ENCODE measurements at regions not wholly inside any gene's neighbourhood (a gene's known extent, or its start where the extent isn't known, plus 50 kb on each side); places are given as distances from the start of the nearest gene placed in this dataset.

DNA sequence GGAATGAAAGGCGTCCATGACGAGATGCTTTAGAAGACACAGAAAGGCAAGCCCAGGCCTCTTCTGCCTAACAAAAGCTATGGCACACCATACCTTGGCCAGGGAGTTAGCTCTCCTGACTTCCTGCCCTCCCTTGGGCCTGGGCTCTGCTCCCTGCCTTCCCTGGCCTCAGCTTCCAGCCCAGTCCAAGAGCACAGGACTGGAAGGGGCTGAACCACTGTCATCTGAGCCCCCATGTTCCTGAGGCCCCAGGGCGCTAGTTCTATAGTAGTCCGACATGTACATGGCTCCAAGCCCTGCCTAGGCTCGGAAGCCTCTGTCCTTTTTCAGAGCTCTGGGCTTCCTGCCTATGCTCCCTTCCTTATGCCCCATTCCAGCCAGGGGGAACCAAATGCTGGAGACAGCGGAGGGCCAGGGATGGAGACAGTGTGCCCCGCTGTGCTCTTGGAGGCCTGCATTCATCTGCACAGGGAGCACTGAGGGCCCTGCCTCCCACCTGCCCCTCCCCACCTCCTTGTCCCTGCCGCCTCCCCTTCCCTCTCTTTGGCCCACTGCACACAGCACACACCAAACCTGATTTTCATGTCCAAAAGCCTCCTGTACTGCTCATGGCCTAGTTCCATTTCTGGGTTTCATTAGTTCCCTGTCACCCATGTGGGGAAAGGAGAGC, 240.1 kb downstream of the RHOU start:
- TF ChIP-seq, protein P1, sequence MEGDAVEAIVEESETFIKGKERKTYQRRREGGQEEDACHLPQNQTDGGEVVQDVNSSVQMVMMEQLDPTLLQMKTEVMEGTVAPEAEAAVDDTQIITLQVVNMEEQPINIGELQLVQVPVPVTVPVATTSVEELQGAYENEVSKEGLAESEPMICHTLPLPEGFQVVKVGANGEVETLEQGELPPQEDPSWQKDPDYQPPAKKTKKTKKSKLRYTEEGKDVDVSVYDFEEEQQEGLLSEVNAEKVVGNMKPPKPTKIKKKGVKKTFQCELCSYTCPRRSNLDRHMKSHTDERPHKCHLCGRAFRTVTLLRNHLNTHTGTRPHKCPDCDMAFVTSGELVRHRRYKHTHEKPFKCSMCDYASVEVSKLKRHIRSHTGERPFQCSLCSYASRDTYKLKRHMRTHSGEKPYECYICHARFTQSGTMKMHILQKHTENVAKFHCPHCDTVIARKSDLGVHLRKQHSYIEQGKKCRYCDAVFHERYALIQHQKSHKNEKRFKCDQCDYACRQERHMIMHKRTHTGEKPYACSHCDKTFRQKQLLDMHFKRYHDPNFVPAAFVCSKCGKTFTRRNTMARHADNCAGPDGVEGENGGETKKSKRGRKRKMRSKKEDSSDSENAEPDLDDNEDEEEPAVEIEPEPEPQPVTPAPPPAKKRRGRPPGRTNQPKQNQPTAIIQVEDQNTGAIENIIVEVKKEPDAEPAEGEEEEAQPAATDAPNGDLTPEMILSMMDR (IDR thresholded peaks at IDR 0.05; ENCODE audit: insufficient read depth, low read length, poor library complexity, severe bottlenecking), result no peak
- peaks cover 1% of the 10 kb centered on the region for H3K27me3 ChIP-seq (replicated peaks; ENCODE audit: control insufficient read depth, insufficient read depth, low read length)
- no peaks in the 10 kb centered on the region for H3K36me3 ChIP-seq (ENCODE audit: control insufficient read depth, insufficient read depth, low read length)
- no peak for DNase-seq (ENCODE audit: extremely low read depth, insufficient read length)
- no peak overlapping the region for H3K4me3 ChIP-seq (replicated peaks; ENCODE audit: low read depth, low read length)

DNA sequence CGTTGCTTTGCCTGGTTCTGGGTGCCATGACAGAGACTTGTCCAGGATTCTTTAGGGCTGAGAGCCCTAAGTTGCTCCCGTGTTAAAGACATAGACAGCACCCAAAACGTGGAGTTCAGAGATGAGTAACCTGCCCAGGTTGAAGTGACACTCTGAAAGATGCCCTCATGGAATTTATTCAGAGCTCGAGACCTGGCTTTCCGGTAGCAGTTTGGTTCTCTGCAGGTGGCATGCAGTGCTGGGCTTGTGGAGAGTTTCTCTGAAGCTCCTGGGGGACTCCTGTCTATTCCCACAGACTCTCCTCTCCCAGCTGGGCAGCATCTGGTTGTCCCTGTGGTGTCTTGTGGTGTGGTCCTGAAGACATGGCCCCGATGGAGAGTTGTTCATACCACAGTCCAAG, 241.0 kb downstream of the RHOU start:
- TF ChIP-seq, protein P1 (IDR thresholded peaks at IDR 0.05; ENCODE audit: insufficient read depth, low read length, poor library complexity, severe bottlenecking), result no peak
- peaks cover 1% of the 10 kb centered on the region for H3K27me3 ChIP-seq (replicated peaks; ENCODE audit: control insufficient read depth, insufficient read depth, low read length)
- H3K4me3 ChIP-seq (replicated peaks; ENCODE audit: low read depth, low read length), result no peak overlapping the region
- no peaks in the 10 kb centered on the region for H3K36me3 ChIP-seq (ENCODE audit: control insufficient read depth, insufficient read depth, low read length)
- DNase-seq (ENCODE audit: extremely low read depth, insufficient read length), result no peak

DNA sequence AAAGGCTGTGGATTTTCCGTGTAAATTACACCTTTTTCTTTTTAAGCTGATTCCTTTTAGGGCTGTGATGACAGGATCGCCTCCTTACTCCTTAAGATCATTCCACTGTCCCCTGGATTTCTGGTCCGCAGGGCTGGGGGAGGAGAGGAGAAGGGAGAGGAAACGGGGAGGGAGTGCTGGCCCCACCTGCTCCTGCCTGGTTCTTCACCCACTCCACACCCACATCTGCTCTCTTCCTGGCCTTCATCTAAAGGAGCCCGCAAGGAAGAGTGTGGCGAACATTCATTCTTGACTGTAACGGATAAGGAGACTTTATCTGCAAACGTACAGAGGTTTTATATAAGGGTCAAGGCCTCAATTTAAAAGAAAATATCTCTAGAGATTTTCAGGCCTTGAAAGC, 242.0 kb downstream of the RHOU start:
- TF ChIP-seq, protein P1 (IDR thresholded peaks at IDR 0.05; ENCODE audit: insufficient read depth, low read length, poor library complexity, severe bottlenecking), result no peak
- Histone ChIP-seq H3K4me3 (replicated peaks; ENCODE audit: low read depth, low read length) (no peak overlapping the region), H3K27me3 (replicated peaks; ENCODE audit: control insufficient read depth, insufficient read depth, low read length) (peaks cover 1% of the 10 kb centered on the region), H3K36me3 (ENCODE audit: control insufficient read depth, insufficient read depth, low read length) (no peaks in the 10 kb centered on the region)
- DNase-seq (ENCODE audit: extremely low read depth, insufficient read length), result no peak

DNA sequence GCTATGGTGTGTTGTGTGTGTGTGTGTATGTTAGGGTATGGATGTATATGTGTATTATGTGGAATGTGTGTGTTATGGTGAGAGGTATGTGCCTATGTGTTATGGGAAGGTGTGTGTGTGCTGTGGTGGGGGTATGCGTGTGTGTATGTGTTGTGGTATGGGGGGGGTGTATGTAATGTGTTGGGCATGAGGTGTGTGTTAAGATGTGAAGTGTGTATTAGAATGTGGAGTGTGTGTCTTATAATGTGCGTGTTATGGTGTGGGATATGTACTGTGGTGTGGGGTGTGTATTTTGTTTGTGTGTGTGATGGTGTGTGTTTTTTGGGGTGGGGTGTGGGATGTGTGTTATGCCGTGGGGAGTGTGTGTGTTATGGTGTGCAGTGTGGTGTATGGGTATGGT, 242.5 kb downstream of the RHOU start:
- peaks cover 1% of the 10 kb centered on the region for H3K27me3 ChIP-seq (replicated peaks; ENCODE audit: control insufficient read depth, insufficient read depth, low read length)
- DNase-seq (ENCODE audit: extremely low read depth, insufficient read length), result no peak
- H3K36me3 ChIP-seq (ENCODE audit: control insufficient read depth, insufficient read depth, low read length), result no peaks in the 10 kb centered on the region
- TF ChIP-seq, protein P1 (IDR thresholded peaks at IDR 0.05; ENCODE audit: insufficient read depth, low read length, poor library complexity, severe bottlenecking), result no peak
- no peak overlapping the region for H3K4me3 ChIP-seq (replicated peaks; ENCODE audit: low read depth, low read length)

- DNase-seq (ENCODE audit: extremely low read depth, insufficient read length), result no peak
Measured at GRCh38 chr1:228978484-228979324, 243.4 kb downstream of the RHOU start.

More at GRCh38 chr1:228978484-228979324, 243.4 kb downstream of the RHOU start:
- Histone ChIP-seq H3K27me3 (replicated peaks; ENCODE audit: control insufficient read depth, insufficient read depth, low read length) (peaks cover 1% of the 10 kb centered on the region), H3K36me3 (ENCODE audit: control insufficient read depth, insufficient read depth, low read length) (no peaks in the 10 kb centered on the region), H3K4me3 (replicated peaks; ENCODE audit: low read depth, low read length) (no peak overlapping the region)
- TF ChIP-seq, protein P1 (IDR thresholded peaks at IDR 0.05; ENCODE audit: insufficient read depth, low read length, poor library complexity, severe bottlenecking), result no peak
